MG63 (cell line): ENCODE measurements at regions not wholly inside any gene's neighbourhood (a gene's known extent, or its start where the extent isn't known, plus 50 kb on each side); places are given as distances from the start of the nearest gene placed in this dataset.
"Not testable (repeated sequence)": the region's sequence is repeated elsewhere in the genome, so short reads cannot be mapped to it uniquely, and the experiment has no call there.

Experiments used
- DNase-seq: peaks from one replicate; pipeline ENCODE4 v3.0.0-alpha.2; 2020
- H3K27me3 ChIP-seq: fragments of 250-450 bp; sonication (Bioruptor Pico); 2 replicates; pipeline ENCODE4 v1.5.1; 2020; ENCODE audit warnings: mild to moderate bottlenecking, moderate library complexity
- H3K36me3 ChIP-seq: fragments of 250-450 bp; sonication (Bioruptor Pico); 2 replicates; pipeline ENCODE4 v1.5.1; 2020; ENCODE audit warnings: mild to moderate bottlenecking, moderate library complexity
- H3K4me3 ChIP-seq: fragments of 250-450 bp; sonication (Bioruptor Pico); 2 replicates; pipeline ENCODE4 v1.5.1; 2020; ENCODE audit warnings: mild to moderate bottlenecking, moderate library complexity
- H3K9me3 ChIP-seq: fragments of 250-450 bp; sonication (Bioruptor Pico); 2 replicates; pipeline ENCODE4 v1.5.1; 2020; ENCODE audit warnings: mild to moderate bottlenecking, moderate library complexity

DNA sequence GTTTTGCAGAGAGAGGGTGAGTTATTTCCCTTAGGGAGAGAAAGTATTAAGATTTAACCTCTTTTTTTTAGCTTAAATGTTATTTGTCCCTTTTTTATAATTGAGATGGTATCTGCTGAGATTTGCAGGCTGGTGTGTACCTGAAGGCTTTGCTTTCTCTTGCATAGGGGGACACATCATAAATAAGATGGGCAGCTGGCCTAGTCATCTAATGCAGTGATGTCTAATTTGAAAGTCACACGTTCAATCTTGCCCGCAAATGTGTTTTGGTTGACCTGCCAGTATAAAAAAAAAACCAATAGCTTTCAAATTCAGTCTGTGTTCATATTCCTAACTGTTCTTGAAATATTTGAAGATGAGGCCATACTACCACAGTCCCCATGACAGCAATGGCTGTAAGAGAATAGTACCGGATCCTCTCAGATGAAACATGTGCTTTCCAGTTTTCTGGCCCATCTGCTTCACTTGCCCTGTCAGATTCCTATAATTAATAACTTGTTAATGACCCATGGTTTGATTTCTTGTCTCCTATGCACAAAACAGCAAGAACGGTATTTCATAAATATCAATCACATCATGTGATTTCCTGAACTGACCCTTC lies 914.2 kb downstream of the IPMK start:
- no peaks in the 10 kb centered on the region for H3K36me3 ChIP-seq
- H3K4me3 ChIP-seq = no peak overlapping the region
- no peak for DNase-seq
- no peaks in the 10 kb centered on the region for H3K9me3 ChIP-seq
- no peaks in the 10 kb centered on the region for H3K27me3 ChIP-seq

DNA sequence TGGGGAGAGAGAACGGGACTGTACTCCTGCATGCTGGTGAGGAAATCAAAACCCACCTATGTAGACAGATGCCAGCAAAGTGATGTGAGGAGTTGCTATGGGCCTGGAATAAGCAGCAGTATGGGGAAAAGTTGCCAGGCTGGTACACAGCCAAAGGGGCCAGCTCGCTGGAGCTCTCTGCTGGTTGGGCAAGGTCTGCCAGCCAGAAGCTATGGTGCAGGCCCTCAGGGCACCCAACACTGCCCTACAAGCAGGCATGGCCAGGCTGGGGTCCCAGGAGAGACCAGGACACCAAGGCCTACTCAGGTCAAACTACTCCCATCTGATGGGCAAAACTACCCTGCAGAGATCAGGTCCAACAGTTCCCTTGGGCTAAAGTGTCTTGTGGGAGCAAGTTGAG lies 916.6 kb downstream of the IPMK start:
- no peaks in the 10 kb centered on the region for H3K36me3 ChIP-seq
- H3K27me3 ChIP-seq = no peaks in the 10 kb centered on the region
- DNase-seq = no peak
- H3K9me3 ChIP-seq = no peaks in the 10 kb centered on the region
- H3K4me3 ChIP-seq = no peak overlapping the region

DNA sequence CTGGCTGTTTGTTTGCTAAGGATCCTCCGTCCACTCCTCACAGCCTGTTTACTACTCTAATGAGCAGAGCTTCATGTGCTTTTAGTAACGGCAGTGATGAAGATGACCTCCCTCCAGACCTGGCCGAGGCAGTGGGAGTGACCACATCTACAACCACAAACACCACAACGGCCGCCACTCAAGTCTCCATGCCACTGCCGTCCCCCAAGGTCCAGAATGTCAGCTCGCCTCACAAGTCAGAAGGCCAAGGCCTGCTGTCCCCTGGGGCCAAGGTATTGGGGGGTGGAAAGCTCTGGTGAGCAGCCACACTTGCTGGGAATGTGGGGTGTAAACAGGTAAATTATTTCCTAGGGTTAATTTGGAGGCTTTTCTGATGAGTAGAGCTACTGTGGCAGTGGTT lies 926.4 kb downstream of the IPMK start:
- H3K36me3 ChIP-seq = no peaks in the 10 kb centered on the region
- no peak for DNase-seq
- no peaks in the 10 kb centered on the region for H3K27me3 ChIP-seq
- no peak overlapping the region for H3K4me3 ChIP-seq
- no peaks in the 10 kb centered on the region for H3K9me3 ChIP-seq

DNA sequence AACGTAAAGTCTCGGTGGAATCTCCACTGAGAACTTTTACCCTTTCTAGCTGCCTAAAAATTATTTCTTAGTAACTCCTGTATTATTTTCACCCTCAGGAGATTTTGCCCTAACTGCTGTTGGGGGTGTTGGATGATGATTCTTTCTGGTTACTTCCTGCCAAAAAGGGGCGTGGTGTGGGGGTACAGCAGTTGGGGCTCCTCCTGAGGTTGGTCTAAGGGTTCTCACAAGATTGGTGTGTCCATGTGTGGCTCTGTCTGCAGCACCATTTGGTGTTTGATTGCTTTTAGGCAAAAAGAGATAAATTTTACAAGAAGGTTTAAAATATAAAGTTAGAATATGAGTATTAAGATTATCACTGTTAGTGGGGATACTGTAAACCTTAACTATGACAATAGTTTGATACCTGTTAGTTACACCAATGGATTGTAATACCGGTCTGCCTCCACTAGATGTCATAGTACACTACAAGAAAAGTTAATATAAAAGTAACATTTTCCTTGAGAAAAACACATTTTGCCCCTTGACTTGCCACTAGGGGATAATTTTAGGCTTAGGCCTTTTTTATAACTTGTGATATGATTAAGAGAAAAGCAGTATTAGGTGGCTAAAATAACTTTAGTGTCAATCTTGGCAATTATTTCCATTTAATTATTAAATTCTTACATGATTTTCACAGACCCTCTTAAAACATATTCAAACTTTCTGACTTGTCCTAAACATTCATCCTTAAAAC lies 928.7 kb downstream of the IPMK start:
- Histone ChIP-seq H3K36me3 (no peaks in the 10 kb centered on the region), H3K9me3 (no peaks in the 10 kb centered on the region), H3K27me3 (no peaks in the 10 kb centered on the region), H3K4me3 (no peak overlapping the region)
- no peak for DNase-seq

DNA sequence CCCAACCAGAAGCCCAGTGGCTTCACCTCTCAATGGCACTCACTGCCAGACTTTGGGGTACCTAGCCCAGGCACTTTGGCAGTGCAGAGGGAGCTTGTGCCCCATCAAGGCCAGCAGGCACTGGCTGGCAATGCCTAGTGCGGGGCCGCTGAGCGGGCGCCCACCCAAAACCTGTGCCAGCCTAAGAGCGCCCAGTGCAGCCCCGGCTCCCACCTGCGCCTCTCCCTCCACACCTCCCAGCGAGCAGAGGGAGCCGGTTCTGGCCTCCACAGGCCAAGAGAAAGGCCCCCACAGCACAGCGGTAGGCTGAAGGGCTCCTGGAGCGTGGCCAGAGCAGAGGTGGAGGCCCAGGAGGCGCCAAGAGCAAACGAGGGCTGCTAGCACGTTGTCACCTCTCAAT lies 930.8 kb downstream of the IPMK start:
- Histone ChIP-seq H3K36me3 (no peaks in the 10 kb centered on the region), H3K27me3 (no peaks in the 10 kb centered on the region), H3K4me3 (no peak overlapping the region), H3K9me3 (no peaks in the 10 kb centered on the region)
- DNase-seq = no peak

DNA sequence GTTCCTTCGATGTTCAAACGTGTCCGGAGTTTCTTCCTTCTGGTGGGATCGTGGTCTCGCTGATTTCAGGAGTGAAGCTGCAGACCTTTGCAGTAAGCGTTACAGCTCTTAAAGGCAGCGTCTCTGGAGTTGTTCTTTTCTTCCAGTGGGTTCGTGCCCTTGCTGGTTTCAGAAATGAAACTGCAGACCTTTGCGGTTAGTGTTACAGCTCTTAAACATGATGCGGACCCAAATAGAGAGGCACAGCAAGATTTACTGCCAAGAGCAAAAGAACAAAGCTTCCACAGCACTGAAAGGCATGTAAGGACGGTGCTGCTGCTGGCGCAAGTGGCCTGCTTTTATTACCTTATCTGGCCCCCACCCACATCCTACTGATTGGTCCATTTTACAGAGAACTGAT lies 931.4 kb downstream of the IPMK start:
- DNase-seq = no peak
- Histone ChIP-seq H3K4me3 (no peak overlapping the region), H3K36me3 (no peaks in the 10 kb centered on the region), H3K27me3 (no peaks in the 10 kb centered on the region), H3K9me3 (no peaks in the 10 kb centered on the region)

DNA sequence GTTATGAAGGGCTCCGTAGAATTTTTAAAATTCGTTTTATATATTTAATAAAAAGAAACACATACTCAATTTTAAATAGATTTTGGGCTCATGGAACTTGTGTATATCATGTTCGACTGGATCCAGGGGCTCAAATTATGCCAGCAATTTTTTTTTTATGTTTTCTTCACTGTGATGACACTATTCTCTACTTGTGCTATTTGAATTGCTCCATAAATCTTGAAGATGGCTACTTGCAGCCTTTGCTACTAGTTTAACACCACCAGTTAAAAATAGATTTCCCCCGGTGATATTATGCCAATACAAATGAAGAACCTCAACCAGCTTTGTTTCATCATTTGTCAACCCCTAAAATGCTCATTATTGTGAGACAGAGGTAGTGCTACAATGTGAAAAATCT lies 933.2 kb downstream of the IPMK start:
- no peaks in the 10 kb centered on the region for H3K9me3 ChIP-seq
- no peak overlapping the region for H3K4me3 ChIP-seq
- H3K27me3 ChIP-seq = no peaks in the 10 kb centered on the region
- no peak for DNase-seq
- no peaks in the 10 kb centered on the region for H3K36me3 ChIP-seq

DNA sequence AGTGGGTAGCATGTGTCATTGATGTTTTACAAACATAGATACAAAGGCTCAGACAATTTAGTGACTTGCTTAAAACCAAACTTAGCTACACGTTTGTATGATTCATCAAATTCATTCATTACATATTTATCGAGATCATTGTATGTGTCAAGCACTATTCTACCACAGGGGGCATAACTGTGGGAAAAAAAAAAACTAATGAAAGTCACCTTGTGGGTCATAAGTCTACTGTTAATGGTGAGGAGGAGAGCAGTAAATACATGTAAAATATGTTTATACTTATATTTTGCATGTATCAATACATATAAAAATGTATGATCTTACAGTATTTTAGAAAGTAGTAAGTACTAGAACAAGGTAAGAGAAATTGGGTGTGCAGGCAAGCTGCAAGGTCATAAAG lies 933.8 kb downstream of the IPMK start:
- no peak for DNase-seq
- no peaks in the 10 kb centered on the region for H3K27me3 ChIP-seq
- no peak overlapping the region for H3K4me3 ChIP-seq
- no peaks in the 10 kb centered on the region for H3K36me3 ChIP-seq
- no peaks in the 10 kb centered on the region for H3K9me3 ChIP-seq

DNA sequence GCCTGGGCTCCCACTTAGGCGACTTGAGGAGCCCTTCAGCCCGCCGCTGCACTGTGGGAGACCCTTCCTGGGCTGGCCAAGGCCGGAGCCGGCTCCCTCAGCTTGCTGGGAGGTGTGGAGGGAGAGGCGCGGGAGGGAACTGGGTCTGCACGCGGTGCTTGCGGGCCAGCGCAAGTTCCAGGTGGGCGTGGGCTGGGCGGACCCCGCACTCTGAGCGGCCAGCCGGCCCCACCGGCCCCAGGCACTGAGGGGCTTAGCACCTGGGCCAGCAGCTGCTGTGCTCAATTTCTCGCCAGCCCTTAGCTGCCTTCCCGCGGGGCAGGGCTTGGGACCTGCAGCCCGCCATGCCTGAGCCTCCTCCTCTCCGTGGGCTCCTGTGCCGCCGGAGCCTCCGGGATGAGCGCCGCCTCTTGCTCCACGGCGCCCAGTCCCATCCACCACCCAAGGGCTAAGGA lies 946.3 kb downstream of the IPMK start:
- DNase-seq, H3K9me3 ChIP-seq, H3K27me3 ChIP-seq: not testable (repeated sequence)

DNA sequence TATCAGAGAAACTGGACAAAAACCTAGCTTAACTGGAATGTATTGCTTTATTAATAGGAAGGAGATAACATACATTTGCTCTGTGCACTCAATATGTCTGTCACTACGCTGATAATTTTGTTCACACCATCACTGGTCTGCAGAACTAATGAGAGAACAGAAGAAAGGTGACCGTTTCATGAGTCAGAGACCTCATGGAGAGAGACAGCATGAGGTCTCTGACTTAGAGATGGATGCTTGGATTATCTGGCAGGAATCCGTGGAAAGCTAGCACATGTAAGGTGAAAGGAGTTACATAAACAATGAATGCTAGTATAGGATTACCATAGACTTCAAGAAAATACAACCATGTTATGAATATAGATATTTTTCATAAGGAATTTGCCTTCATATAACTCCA lies 947.3 kb downstream of the IPMK start:
- no peaks in the 10 kb centered on the region for H3K9me3 ChIP-seq
- H3K27me3 ChIP-seq = no peaks in the 10 kb centered on the region; the same call in 1 of the 2 replicates
- DNase-seq = no peak

More for the DNA sequence above, 946.3 kb downstream of the IPMK start:
- not testable (repeated sequence) for H3K36me3 ChIP-seq, H3K4me3 ChIP-seq

DNA sequence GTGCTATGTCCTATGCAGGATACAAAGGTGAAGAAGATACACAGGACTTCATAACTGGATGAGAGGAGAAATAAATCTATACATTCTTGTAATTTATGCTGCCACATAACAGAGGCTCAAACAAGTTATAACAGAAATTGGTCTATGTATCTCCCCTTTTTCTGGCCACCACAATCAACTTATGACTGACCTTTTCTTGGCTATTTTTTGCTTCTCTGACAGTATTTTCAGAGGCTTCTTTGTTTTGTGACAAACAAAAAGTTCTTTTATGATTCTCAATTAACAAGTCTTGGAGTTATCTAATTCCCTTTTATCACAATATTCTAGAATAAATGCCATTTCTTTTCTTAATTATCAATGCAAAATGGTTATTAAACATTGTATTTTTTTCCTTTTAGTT lies 953.0 kb upstream of the ZWINT start:
- H3K4me3 ChIP-seq = no peak overlapping the region
- H3K9me3 ChIP-seq = no peaks in the 10 kb centered on the region
- no peaks in the 10 kb centered on the region for H3K36me3 ChIP-seq
- DNase-seq = no peak
- H3K27me3 ChIP-seq = no peaks in the 10 kb centered on the region; the same call in 1 of the 2 replicates

More for the DNA sequence above, 947.3 kb downstream of the IPMK start:
- Histone ChIP-seq H3K4me3 (no peak overlapping the region), H3K36me3 (no peaks in the 10 kb centered on the region)

DNA sequence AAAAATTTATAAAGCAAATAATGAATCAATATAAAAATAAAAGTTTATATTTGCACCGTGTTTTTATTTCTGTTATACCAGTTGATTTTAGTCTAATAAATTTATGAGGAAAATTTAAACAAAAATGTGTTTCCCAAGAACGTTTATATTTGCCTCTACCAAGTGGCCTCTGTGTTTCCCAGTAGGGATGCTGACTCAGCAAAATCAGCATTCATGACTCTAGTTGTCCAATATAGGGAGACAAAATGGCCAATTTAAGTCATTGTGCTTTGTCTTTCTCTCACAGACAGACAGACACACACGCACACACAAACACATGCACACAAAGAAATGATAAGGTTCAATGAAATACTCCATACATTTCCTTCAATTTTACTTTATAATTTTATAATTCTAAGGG lies 942.5 kb upstream of the ZWINT start:
- H3K9me3 ChIP-seq = no peaks in the 10 kb centered on the region
- no peaks in the 10 kb centered on the region for H3K36me3 ChIP-seq
- H3K27me3 ChIP-seq = no peaks in the 10 kb centered on the region
- H3K4me3 ChIP-seq = no peak overlapping the region
- DNase-seq = no peak

DNA sequence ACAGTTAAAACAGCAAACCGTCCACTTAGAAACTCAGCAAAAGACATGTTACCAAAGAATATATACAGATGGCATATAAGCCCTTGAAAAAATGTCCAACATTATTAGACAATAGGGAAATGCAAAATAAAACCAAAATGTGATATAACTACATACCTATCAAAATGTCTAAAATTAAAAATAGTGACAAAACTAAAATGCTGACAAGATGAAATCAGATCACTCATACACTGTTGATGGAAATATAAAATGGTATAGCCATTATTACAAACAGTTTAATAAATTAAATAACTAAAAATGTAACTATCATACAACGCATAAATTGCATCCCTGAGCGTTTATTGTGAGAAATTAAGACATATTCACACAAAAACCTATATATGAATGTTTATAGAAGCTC lies 939.7 kb upstream of the ZWINT start:
- no peak for DNase-seq
- no peaks in the 10 kb centered on the region for H3K9me3 ChIP-seq
- no peak overlapping the region for H3K4me3 ChIP-seq
- H3K36me3 ChIP-seq = no peaks in the 10 kb centered on the region
- H3K27me3 ChIP-seq = peaks cover 5% of the 10 kb centered on the region; the same call in 1 of the 2 replicates

DNA sequence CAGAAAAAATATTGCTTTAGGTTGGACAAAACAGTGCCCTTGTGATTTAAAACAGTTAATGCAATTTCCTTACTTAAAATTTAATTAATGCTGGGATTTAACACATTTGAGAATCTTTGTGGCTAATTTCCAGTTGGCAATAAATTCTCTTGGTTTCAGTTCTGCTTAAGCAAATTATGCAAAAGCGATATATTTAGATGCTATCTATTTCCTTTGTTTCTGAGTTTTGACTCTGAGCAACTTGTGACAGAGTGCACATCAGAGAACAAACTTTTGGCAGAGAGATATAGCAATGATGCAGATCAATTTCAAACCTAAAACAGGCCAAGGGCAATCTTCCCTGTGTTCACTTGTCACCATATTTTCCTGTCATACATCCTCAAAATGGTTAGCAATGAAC lies 933.6 kb upstream of the ZWINT start:
- Histone ChIP-seq H3K27me3 (peaks cover 5% of the 10 kb centered on the region; the same call in 1 of the 2 replicates), H3K4me3 (no peak overlapping the region), H3K9me3 (no peaks in the 10 kb centered on the region), H3K36me3 (no peaks in the 10 kb centered on the region)
- DNase-seq = no peak

DNA sequence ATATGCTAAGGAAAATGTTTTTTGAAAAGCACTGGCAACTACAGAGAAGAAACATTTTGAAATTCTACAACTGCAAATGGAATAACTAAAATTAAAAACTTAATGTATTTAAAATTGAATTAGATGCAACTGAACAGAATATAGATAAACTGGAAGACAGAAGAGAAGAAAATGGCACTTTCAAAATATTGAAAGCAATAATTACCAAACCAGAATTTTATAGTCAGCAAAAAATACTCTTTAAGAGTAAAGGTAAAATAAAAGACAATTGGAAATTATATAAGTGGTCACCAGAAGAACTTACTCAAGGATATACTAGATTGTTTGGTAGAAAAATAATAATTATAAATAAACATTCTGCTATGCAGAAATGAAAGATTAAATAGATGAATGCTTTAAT lies 927.7 kb upstream of the ZWINT start:
- Histone ChIP-seq H3K9me3 (no peaks in the 10 kb centered on the region), H3K36me3 (no peaks in the 10 kb centered on the region), H3K27me3 (no peaks in the 10 kb centered on the region), H3K4me3 (no peak overlapping the region)
- no peak for DNase-seq

DNA sequence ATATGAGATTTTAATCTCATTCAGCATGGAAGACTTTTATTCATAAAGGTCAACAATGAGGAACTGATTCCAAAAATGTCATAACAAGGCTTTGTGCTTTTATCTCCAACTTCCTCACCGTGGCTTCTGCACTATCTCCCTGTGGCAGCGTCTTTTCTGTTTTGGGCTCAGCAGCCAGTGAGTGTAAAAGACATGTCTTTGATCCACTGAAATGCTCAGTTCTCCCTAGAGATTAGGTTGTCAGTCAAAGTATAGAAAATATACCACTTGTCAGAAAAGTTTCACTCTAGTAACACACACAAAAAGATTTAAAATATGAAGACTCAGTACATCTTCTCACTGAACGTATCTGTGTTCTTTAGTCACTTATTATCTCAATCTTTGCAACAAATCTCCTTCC lies 901.8 kb upstream of the ZWINT start:
- DNase-seq = no peak

DNA sequence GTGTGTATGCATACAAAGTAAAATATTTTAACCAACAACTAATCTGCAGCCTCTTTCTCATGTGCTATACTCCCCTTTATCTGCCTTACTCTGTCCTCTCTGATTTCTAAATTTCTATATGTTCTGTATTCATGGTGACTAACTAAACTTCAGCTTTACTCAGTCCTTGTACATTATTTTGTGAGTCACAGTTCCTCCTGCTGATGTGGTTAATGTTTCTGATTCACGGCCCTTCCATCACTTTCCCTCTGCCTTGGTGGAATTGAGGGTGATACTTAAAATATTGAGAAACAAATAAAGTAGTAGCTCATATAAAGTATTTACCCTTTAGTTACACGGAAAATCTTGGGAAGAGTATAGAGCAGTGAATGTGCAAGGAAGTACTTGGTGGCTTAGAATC lies 899.1 kb upstream of the ZWINT start:
- H3K27me3 ChIP-seq = no peaks in the 10 kb centered on the region
- H3K4me3 ChIP-seq = no peak overlapping the region
- no peak for DNase-seq
- no peaks in the 10 kb centered on the region for H3K36me3 ChIP-seq
- H3K9me3 ChIP-seq = no peaks in the 10 kb centered on the region

More for the DNA sequence above, 901.8 kb upstream of the ZWINT start:
- no peaks in the 10 kb centered on the region for H3K36me3 ChIP-seq
- H3K27me3 ChIP-seq = no peaks in the 10 kb centered on the region
- H3K9me3 ChIP-seq = no peaks in the 10 kb centered on the region
- no peak overlapping the region for H3K4me3 ChIP-seq

DNA sequence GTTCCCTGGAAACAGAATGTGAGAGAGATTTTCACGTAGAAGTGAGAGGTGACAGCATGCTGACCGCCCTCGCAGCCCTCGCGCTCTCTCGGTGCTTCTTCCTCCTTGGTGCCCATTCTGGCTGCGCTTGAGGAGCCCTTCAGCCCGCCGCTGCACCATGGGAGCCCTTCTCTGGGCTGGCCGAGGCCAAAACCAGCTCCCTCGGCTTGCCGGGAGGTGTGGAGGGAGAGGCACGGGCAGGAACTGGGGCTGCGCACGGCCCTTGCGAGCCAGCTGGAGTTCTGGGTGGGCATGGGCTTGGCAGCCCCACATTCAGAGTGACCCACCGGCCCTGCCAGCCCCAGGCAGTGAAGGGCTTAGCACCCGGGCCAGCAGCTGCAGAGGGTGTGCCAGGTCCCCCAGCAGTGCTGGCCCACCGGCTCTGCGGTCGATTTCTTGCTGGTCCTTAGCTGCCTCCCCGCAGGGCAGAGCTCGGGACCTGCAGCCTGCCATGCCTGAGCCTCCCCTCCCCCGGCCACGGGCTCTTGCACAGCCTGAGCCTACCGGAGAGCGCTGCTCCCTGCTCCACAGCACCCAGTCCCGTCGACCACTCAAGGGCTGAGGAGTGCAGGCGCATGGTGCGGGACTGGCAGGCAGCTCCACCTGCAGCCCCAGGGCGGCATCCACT lies 888.7 kb upstream of the ZWINT start:
- Histone ChIP-seq H3K9me3 (no peaks in the 10 kb centered on the region), H3K4me3 (no peak overlapping the region), H3K36me3 (no peaks in the 10 kb centered on the region), H3K27me3 (no peaks in the 10 kb centered on the region)
- DNase-seq = no peak
